HepG2 (cell line): ENCODE measurements at regions not wholly inside any gene's neighbourhood (a gene's known extent, or its start where the extent isn't known, plus 50 kb on each side); places are given as distances from the start of the nearest gene placed in this dataset.
A peak's percentile ranks its signal among the peaks of the same experiment; 100 is the strongest.

ENCODE experiments used
- ATAC-seq: fragments of 200-7000 bp; cut with Tn5 transposase; 3 replicates; pipeline ENCODE4 v1.9.1; 2020; ENCODE audit warnings: mild to moderate bottlenecking, moderate library complexity
- BruUV-seq: library from RNA; stranded (reverse); fragments of 400-500 nt; replicated peaks from 2 replicates; lab custom pipeline; 2021; lab: Mats Ljungman, UMichigan
- CTCF ChIA-PET: fragments of 300-600 bp; formaldehyde crosslinking; extraction: SDS; loops from one replicate; lab custom pipeline; 2021; ENCODE audit warnings: low total read pairs, inconsistent platforms, low intra/inter-chr PET ratio; lab: Yijun Ruan, JAX
- POLR2A ChIA-PET: fragments of 350-600 bp; sonication (Branson Sonifier 250); formaldehyde crosslinking; loops from one replicate; lab custom pipeline; 2020; ENCODE audit warnings: antibody characterized with exemption, inconsistent platforms; lab: Yijun Ruan, JAX
- DNase-seq: peaks from one replicate; pipeline ENCODE4 v3.0.0-alpha.2; 2015; ENCODE audit warnings: low spot score
- FAIRE-seq: peaks from 3 replicates; lab custom pipeline; 2011; peaks lifted over from hg19 to GRCh38; lab: Jason Lieb, UNC
- H2AFZ ChIP-seq: one replicate; pipeline ENCODE4 v1.6.1; 2011; ENCODE audit warnings: low read length, inconsistent platforms
- H3K27ac ChIP-seq: fragments of 300-600 bp; 3 replicates; pipeline ENCODE4 v1.8.0; 2011; ENCODE audit warnings: mixed run types, mild to moderate bottlenecking, mixed read lengths, low read length, inconsistent platforms; ENCODE audit not compliant: insufficient read depth; ENCODE audit errors: extremely low read length
- H3K27me3 ChIP-seq, 2 experiments: fragments of 200-600 bp in 1 of 2; 2 replicates in 1 of 2; 3 replicates in 1 of 2; pipeline versions ENCODE4 v1.6.0 to v1.8.0; 2011; ENCODE audit warnings: low read length in 2 of 2, mild to moderate bottlenecking in 2 of 2, moderate library complexity in 2 of 2, inconsistent platforms in 1 of 2; ENCODE audit not compliant: insufficient read depth in 2 of 2, control insufficient read depth in 1 of 2
- H3K36me3 ChIP-seq, 2 experiments: fragments of 200-600 bp in 1 of 2; replicated peaks in 1 of 2; 2 replicates in 1 of 2; 3 replicates in 1 of 2; pipeline versions ENCODE4 v1.5.1 to v1.8.0; 2011; ENCODE audit warnings: low read length in 2 of 2, inconsistent platforms in 1 of 2; ENCODE audit not compliant: insufficient read depth in 2 of 2, control insufficient read depth in 1 of 2
- H3K4me1 ChIP-seq: 2 replicates; pipeline ENCODE4 v1.5.1; 2012; ENCODE audit warnings: low read length, inconsistent platforms; ENCODE audit not compliant: insufficient read depth
- H3K4me2 ChIP-seq: 2 replicates; pipeline ENCODE4 v1.6.0; 2011; ENCODE audit warnings: low read depth, low read length, inconsistent platforms
- H3K4me3 ChIP-seq, 3 experiments: fragments of 200-600 bp in 1 of 3; sonication (generic), shearing (Covaris generic) in 1 of 3; replicated peaks in 1 of 3; 2 replicates each; pipeline ENCODE4 v1.5.1; 2011 to 2016; ENCODE audit warnings: low read length in 3 of 3, inconsistent platforms in 2 of 3, low read depth in 2 of 3, mild to moderate bottlenecking in 2 of 3, control low read depth in 1 of 3, mixed read lengths in 1 of 3; ENCODE audit not compliant: insufficient read depth in 1 of 3
- H3K79me2 ChIP-seq: one replicate; pipeline ENCODE4 v1.6.1; 2011; ENCODE audit warnings: low read length, inconsistent platforms; ENCODE audit not compliant: insufficient read depth
- H3K9ac ChIP-seq: 2 replicates; pipeline ENCODE4 v1.6.0; 2011; ENCODE audit warnings: mild to moderate bottlenecking, low read depth, low read length, inconsistent platforms; ENCODE audit not compliant: insufficient read depth
- H3K9me3 ChIP-seq: 2 replicates; pipeline ENCODE4 v1.5.1; 2012; ENCODE audit warnings: mild to moderate bottlenecking, low read length
- H4K20me1 ChIP-seq: 2 replicates; pipeline ENCODE4 v1.6.0; 2011; ENCODE audit warnings: inconsistent platforms, mild to moderate bottlenecking, low read length, moderate library complexity; ENCODE audit not compliant: insufficient read depth
- FOSL2 ChIP-seq: sonication (generic); formaldehyde crosslinking; IDR thresholded peaks from 2 replicates; pipeline ENCODE4 v1.4.0; 2020; ENCODE audit warnings: missing genetic modification reagents
- HOXA9 ChIP-seq: sonication (generic); formaldehyde crosslinking; IDR thresholded peaks from 2 replicates; pipeline ENCODE4 v1.8.1; 2022; ENCODE audit warnings: missing genetic modification reagents, mild to moderate bottlenecking, moderate library complexity, borderline replicate concordance
- NFIC ChIP-seq: IDR thresholded peaks from 2 replicates; pipeline ENCODE4 v1.6.1; 2012; ENCODE audit warnings: mild to moderate bottlenecking, low read length, inconsistent platforms
- RFX3 ChIP-seq: IDR thresholded peaks from 2 replicates; pipeline ENCODE4 v1.6.1; 2016; ENCODE audit warnings: missing biosample characterization, missing genetic modification reagents
- SNAI1 ChIP-seq: sonication (generic); formaldehyde crosslinking; IDR thresholded peaks from 2 replicates; pipeline ENCODE4 v1.5.0; 2020; ENCODE audit warnings: mild to moderate bottlenecking, missing genetic modification reagents, borderline replicate concordance
- SPEN ChIP-seq: sonication (generic); formaldehyde crosslinking; IDR thresholded peaks from 2 replicates; pipeline ENCODE4 v1.5.1; 2020; ENCODE audit warnings: low read depth, mild to moderate bottlenecking, missing genetic modification reagents
- SRY ChIP-seq: sonication (generic); formaldehyde crosslinking; IDR thresholded peaks from 2 replicates; pipeline ENCODE4 v1.8.0; 2022; ENCODE audit warnings: mild to moderate bottlenecking, missing genetic modification reagents
- SUZ12 ChIP-seq: fragments of 150-350 bp; IDR thresholded peaks from 2 replicates; pipeline ENCODE4 v1.6.1; 2014; ENCODE audit warnings: low read depth, low read length
- ZFY ChIP-seq: sonication (generic); formaldehyde crosslinking; IDR thresholded peaks from 2 replicates; pipeline ENCODE4 v1.4.0; 2020; ENCODE audit warnings: missing genetic modification reagents
- ZNF224 ChIP-seq: sonication (generic); formaldehyde crosslinking; IDR thresholded peaks from 2 replicates; pipeline ENCODE4 v1.5.0; 2020; ENCODE audit warnings: mild to moderate bottlenecking, missing genetic modification reagents
- ZNF24 ChIP-seq: fragments of 450-650 bp; IDR thresholded peaks from 2 replicates; pipeline ENCODE4 v1.6.1; 2017; ENCODE audit warnings: antibody characterized with exemption, mild to moderate bottlenecking
- ZNF260 ChIP-seq: sonication (generic); formaldehyde crosslinking; IDR thresholded peaks from 2 replicates; pipeline ENCODE4 v1.4.0; 2020; ENCODE audit warnings: missing genetic modification reagents, low read depth, mild to moderate bottlenecking, borderline replicate concordance
- ZNF552 ChIP-seq: sonication (generic); formaldehyde crosslinking; IDR thresholded peaks from 2 replicates; pipeline ENCODE4 v1.9.0; 2022; ENCODE audit warnings: missing genetic modification reagents, mild to moderate bottlenecking, borderline replicate concordance
- ZNF615 ChIP-seq: sonication (generic); formaldehyde crosslinking; IDR thresholded peaks from 2 replicates; pipeline ENCODE4 v1.5.0; 2020; ENCODE audit warnings: mild to moderate bottlenecking, missing genetic modification reagents, borderline replicate concordance
- WGBS: methylation state at CpG from one replicate; pipeline ENCODE4 v1.1.6; 2017; ENCODE audit warnings: low lambda C conversion rate; 5-methylcytosine and 5-hydroxymethylcytosine counted together
- in situ Hi-C: cut with HindIII; loops from 2 replicates; pipeline ENCODE4 v1.10.0; 2017; ENCODE audit warnings: low pct_unique_long_range_greater_than_20kb; ENCODE audit not compliant: extremely low pct_ligation_motif_present
- intact Hi-C: fragments of 100-400 bp; cut with micrococcal nuclease; formaldehyde crosslinking; loops from one replicate; pipeline ENCODE4 v1.10.0; 2022; ENCODE audit not compliant: unreplicated experiment
- TF ChIP-seq, protein P1 (sequence below): sonication (generic); formaldehyde crosslinking; IDR thresholded peaks from 2 replicates; pipeline ENCODE4 v1.4.0; 2020; ENCODE audit warnings: missing genetic modification reagents
- TF ChIP-seq, protein P2 (sequence below): fragments of 450-650 bp; IDR thresholded peaks from 2 replicates; pipeline ENCODE4 v1.6.1; 2016

DNA sequence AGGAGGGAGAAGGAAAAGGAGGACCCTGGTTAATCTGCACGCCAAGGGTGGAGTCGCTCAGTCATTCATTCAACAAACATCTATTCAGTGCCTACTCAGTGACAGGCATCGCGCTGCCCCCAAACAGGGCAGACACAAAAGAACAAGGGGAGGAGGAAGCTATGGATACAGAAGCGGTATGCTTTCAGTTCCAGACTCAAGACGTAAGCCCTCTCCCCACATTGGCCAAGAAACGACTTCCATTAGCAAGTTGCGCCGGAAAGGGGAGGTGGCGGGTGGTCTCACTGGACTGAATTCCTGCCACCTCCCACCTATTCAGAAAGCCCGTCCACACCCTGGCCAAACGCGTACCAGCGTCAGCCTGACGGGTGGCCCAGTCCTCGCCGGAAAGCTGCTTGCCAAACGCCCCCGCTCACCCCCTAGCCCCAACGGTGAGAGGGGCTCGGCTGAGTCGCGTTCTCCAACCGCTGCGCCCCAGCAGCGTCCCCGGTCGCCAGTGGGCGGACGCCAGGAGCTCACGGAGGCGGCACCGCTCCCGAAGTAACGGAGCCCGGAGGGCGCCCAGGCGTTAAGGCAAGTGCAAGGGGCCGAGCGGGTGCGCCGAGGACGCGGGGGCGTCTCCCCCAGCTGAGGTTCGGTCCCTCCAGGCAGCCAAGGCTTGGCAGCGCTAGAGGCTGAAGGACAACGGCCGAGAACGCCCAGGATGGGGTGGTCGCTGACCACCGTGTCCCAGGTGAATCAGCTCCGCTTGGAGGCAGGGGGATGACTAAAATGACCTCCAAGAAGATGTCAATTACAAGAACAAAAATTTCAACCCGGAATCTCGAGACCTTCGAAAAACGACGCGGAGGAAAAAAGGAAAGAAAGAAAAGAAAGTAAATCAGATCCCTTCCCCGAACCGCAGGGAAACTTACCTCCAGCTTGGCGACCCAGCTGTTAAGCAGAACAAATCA lies 470.7 kb downstream of the SOX9 start:
- Histone ChIP-seq H4K20me1 (peaks cover 10% of the 10 kb centered on the region; the same call in 1 of the 2 replicates), H3K9me3 (no peaks in the 10 kb centered on the region), H3K27ac (peak overlapping the region; percentile 58), H3K9ac (peak overlapping the region; percentile 93), H3K4me3 (peak overlapping the region; percentile 93 to 99 (median 98)), H3K4me1 (peaks cover 48% of the 10 kb centered on the region), H3K36me3 (no peaks in the 10 kb centered on the region), H2AFZ (no peak overlapping the region), H3K27me3 (no peaks in the 10 kb centered on the region; a peak in 1 of 5 replicates), H3K4me2 (peak overlapping the region; percentile 90), H3K79me2 (peaks cover 60% of the 10 kb centered on the region)
- CTCF ChIA-PET: interaction anchor here (0.8 kb wide), 1 partner anchor 35 kb away, joined by 3 read pairs; no protein-coding TSS in a partner anchor
- TSS peak; percentile 72 for BruUV-seq
- in situ Hi-C loops: no loop called here
- under 1% methylated on average over 57 of the region's 62 CpGs for WGBS
- FAIRE-seq: no peak
- POLR2A ChIA-PET: interaction anchor here (1.0 to 2.7 kb wide), 19 partner anchors 12 to 471 kb away, joined by 3 to 117 read pairs (median 9); partner anchors contain the start of gene SOX9
- ATAC-seq: peak; percentile 41
- intact Hi-C loops: loop anchor here (1.0 to 5.0 kb wide), 7 partner anchors 11 to 611 kb away; no protein-coding TSS in a partner anchor
- DNase-seq: peak; percentile 28
- 0 out of 2 replicates have a peak, but pooled peaks have one; percentile 13 for TF ChIP-seq ZNF224 (CRISPR knock-in tag)
- TF ChIP-seq ZFY (CRISPR knock-in tag): peak; percentile 9; the same call in 1 of the 2 replicates
- no peak for TF ChIP-seq ZNF24
- TF ChIP-seq ZNF615 (CRISPR knock-in tag): 0 out of 2 replicates have a peak, but pooled peaks have one; percentile 13
- peak; percentile 4; the same call in 1 of the 2 replicates for TF ChIP-seq FOSL2 (CRISPR knock-in tag)
- no peak for TF ChIP-seq HOXA9 (CRISPR knock-in tag)
- peak; percentile 17; the same call in 1 of the 2 replicates for TF ChIP-seq SRY (CRISPR knock-in tag)
- TF ChIP-seq, protein P1, sequence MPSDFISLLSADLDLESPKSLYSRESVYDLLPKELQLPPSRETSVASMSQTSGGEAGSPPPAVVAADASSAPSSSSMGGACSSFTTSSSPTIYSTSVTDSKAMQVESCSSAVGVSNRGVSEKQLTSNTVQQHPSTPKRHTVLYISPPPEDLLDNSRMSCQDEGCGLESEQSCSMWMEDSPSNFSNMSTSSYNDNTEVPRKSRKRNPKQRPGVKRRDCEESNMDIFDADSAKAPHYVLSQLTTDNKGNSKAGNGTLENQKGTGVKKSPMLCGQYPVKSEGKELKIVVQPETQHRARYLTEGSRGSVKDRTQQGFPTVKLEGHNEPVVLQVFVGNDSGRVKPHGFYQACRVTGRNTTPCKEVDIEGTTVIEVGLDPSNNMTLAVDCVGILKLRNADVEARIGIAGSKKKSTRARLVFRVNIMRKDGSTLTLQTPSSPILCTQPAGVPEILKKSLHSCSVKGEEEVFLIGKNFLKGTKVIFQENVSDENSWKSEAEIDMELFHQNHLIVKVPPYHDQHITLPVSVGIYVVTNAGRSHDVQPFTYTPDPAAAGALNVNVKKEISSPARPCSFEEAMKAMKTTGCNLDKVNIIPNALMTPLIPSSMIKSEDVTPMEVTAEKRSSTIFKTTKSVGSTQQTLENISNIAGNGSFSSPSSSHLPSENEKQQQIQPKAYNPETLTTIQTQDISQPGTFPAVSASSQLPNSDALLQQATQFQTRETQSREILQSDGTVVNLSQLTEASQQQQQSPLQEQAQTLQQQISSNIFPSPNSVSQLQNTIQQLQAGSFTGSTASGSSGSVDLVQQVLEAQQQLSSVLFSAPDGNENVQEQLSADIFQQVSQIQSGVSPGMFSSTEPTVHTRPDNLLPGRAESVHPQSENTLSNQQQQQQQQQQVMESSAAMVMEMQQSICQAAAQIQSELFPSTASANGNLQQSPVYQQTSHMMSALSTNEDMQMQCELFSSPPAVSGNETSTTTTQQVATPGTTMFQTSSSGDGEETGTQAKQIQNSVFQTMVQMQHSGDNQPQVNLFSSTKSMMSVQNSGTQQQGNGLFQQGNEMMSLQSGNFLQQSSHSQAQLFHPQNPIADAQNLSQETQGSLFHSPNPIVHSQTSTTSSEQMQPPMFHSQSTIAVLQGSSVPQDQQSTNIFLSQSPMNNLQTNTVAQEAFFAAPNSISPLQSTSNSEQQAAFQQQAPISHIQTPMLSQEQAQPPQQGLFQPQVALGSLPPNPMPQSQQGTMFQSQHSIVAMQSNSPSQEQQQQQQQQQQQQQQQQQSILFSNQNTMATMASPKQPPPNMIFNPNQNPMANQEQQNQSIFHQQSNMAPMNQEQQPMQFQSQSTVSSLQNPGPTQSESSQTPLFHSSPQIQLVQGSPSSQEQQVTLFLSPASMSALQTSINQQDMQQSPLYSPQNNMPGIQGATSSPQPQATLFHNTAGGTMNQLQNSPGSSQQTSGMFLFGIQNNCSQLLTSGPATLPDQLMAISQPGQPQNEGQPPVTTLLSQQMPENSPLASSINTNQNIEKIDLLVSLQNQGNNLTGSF (CRISPR knock-in tag): peak; percentile 30; the same call in 1 of the 2 replicates
- TF ChIP-seq ZNF260 (CRISPR knock-in tag): no peak
- no peak for TF ChIP-seq ZNF552 (CRISPR knock-in tag)
- no peak for TF ChIP-seq SPEN
- TF ChIP-seq SNAI1 (CRISPR knock-in tag): no peak
- no peak for TF ChIP-seq NFIC
- no peak for TF ChIP-seq SUZ12
- TF ChIP-seq, protein P2, sequence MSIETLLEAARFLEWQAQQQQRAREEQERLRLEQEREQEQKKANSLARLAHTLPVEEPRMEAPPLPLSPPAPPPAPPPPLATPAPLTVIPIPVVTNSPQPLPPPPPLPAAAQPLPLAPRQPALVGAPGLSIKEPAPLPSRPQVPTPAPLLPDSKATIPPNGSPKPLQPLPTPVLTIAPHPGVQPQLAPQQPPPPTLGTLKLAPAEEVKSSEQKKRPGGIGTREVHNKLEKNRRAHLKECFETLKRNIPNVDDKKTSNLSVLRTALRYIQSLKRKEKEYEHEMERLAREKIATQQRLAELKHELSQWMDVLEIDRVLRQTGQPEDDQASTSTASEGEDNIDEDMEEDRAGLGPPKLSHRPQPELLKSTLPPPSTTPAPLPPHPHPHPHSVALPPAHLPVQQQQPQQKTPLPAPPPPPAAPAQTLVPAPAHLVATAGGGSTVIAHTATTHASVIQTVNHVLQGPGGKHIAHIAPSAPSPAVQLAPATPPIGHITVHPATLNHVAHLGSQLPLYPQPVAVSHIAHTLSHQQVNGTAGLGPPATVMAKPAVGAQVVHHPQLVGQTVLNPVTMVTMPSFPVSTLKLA: no peak
- TF ChIP-seq RFX3 (CRISPR knock-in tag): 0 out of 2 replicates have a peak, but pooled peaks have one; percentile 14
